Umbilical cord (tissue), 1 donor: ENCODE measurements at regions not wholly inside any gene's neighbourhood (a gene's known extent, or its start where the extent isn't known, plus 50 kb on each side); places are given as distances from the start of the nearest gene placed in this dataset.

Source experiments
- DNase-seq: peaks from one replicate; pipeline ENCODE4 v3.0.0-alpha.2; 2015; ENCODE audit warnings: low spot score

GRCh38 chr20:63087872-63088680 lies 81.3 kb upstream of the BHLHE23 start:
- no peak for DNase-seq

GRCh38 chr20:63087236-63087871 lies 80.6 kb upstream of the BHLHE23 start:
- no peak for DNase-seq

- DNase-seq = no peak
Observed at GRCh38 chr20:63086421-63087235, 79.9 kb upstream of the BHLHE23 start.

GRCh38 chr20:63085151-63085861 lies 78.5 kb upstream of the BHLHE23 start:
- DNase-seq = no peak

GRCh38 chr20:63084563-63084927 lies 77.8 kb upstream of the BHLHE23 start:
- DNase-seq = no peak

GRCh38 chr20:63083831-63084562 lies 77.2 kb upstream of the BHLHE23 start:
- no peak for DNase-seq

GRCh38 chr20:63082939-63083735 lies 76.4 kb upstream of the BHLHE23 start:
- DNase-seq = no peak

GRCh38 chr20:63082308-63082938 lies 75.7 kb upstream of the BHLHE23 start:
- peak; percentile 38 for DNase-seq

GRCh38 chr20:63081831-63082230 lies 75.1 kb upstream of the BHLHE23 start:
- DNase-seq = no peak

- no peak for DNase-seq
Observed at GRCh38 chr20:63081351-63081750, 74.6 kb upstream of the BHLHE23 start.

- DNase-seq = no peak
Observed at GRCh38 chr20:63080811-63081210, 74.0 kb upstream of the BHLHE23 start.

- DNase-seq = no peak
Observed at GRCh38 chr20:63080411-63080810, 73.6 kb upstream of the BHLHE23 start.

- no peak for DNase-seq
Observed at GRCh38 chr20:63079971-63080370, 73.2 kb upstream of the BHLHE23 start.

GRCh38 chr20:63077705-63078104 lies 70.9 kb upstream of the BHLHE23 start:
- DNase-seq = no peak

GRCh38 chr20:63076421-63076820 lies 69.7 kb upstream of the BHLHE23 start:
- no peak for DNase-seq

GRCh38 chr20:63074631-63075030 lies 67.9 kb upstream of the BHLHE23 start:
- DNase-seq = no peak

- DNase-seq = no peak
Observed at GRCh38 chr20:63074182-63074581, 67.4 kb upstream of the BHLHE23 start.

GRCh38 chr20:63073738-63074065 lies 66.9 kb upstream of the BHLHE23 start:
- DNase-seq = no peak

GRCh38 chr20:63072991-63073737 lies 66.4 kb upstream of the BHLHE23 start:
- DNase-seq = no peak
